ENCODE measurements at regions not wholly inside any gene's neighbourhood (a gene's known extent, or its start where the extent isn't known, plus 50 kb on each side); places are given as distances from the start of the nearest gene placed in this dataset.

GRCh38 chr6:150651808-150652470 is 52.3 kb downstream of the PLEKHG1 start:
- TF ChIP-seq CTCF (IDR thresholded peaks at IDR 0.05) (no peak), EP300 (IDR thresholded peaks at IDR 0.05) (no peak), POLR2A (IDR thresholded peaks at IDR 0.05) (no peak)
- H3K4me3 ChIP-seq = no peak overlapping the region
- no peaks in the 10 kb centered on the region for H3K36me3 ChIP-seq
- H3K27me3 ChIP-seq = no peaks in the 10 kb centered on the region
- no peaks in the 10 kb centered on the region for H3K4me1 ChIP-seq
- no peak overlapping the region for H3K27ac ChIP-seq
- WGBS, 2 donors = 89 to 93% methylated on average over 6 of the region's 6 CpGs
- no peaks in the 10 kb centered on the region for H3K9me3 ChIP-seq
- DNase-seq (ENCODE audit: low spot score in 2 of 2) = no peak

DNA sequence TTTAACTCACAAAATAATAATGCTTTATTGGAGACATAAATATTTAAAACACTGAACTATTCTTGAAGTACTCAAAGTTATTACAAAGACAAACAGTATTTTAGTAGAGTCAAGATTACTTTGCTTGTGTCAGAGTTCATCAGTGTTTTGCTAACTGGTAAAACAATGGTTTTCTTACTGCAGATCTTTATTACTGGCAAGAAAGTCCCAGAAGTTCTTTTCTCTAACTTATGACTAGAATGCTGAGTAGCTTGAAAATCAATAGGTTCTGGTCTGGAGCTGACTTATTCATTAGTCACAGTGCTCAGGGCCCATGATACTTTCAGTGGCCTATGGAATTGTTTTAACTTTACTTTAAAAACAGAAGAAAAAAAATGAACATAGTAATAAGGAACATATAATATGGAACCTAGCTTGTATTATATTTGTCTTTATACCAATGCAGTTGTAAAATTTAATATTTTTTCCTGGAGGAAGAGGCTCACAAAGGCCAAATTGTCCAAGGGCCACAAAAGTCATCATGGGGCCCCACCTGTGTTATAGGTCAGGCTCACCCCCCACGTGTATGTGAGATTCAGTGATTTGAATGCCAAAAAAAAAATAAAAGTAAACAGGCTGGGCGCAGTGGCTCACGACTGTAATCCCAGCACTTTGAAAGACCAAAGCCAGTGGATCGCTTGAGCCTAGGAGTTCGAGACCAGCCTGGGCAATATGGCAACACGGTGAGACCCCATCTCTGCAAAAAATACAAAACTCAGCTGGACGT is 53.3 kb downstream of the PLEKHG1 start:
- TF ChIP-seq CTCF (IDR thresholded peaks at IDR 0.05) (no peak), EP300 (IDR thresholded peaks at IDR 0.05) (no peak), POLR2A (IDR thresholded peaks at IDR 0.05) (no peak)
- no peaks in the 10 kb centered on the region for H3K4me1 ChIP-seq
- WGBS, 2 donors = 78 to 89% methylated on average over 7 of the region's 7 CpGs

GRCh38 chr6:150654608-150655007 is 54.9 kb downstream of the PLEKHG1 start:
- 84 to 86% methylated on average over 3 of the region's 3 CpGs for WGBS, 2 donors
- no peak overlapping the region for H3K27ac ChIP-seq

More for the DNA sequence above, 53.3 kb downstream of the PLEKHG1 start:
- Histone ChIP-seq H3K4me3 (no peak overlapping the region), H3K27me3 (no peaks in the 10 kb centered on the region), H3K9me3 (no peaks in the 10 kb centered on the region), H3K36me3 (no peaks in the 10 kb centered on the region), H3K27ac (no peak overlapping the region)
- DNase-seq (ENCODE audit: low spot score in 2 of 2) = no peak

GRCh38 chr6:150656156-150656555 is 56.5 kb downstream of the PLEKHG1 start:
- no peak overlapping the region for H3K4me3 ChIP-seq
- 71 to 76% methylated on average over 1 of the region's 1 CpG for WGBS, 2 donors
- TF ChIP-seq CTCF (IDR thresholded peaks at IDR 0.05) = no peak
- no peak for TF ChIP-seq EP300 (IDR thresholded peaks at IDR 0.05)
- no peak for TF ChIP-seq POLR2A (IDR thresholded peaks at IDR 0.05)

More at GRCh38 chr6:150654608-150655007, 54.9 kb downstream of the PLEKHG1 start:
- Histone ChIP-seq H3K4me1 (no peaks in the 10 kb centered on the region), H3K27me3 (no peaks in the 10 kb centered on the region), H3K36me3 (no peaks in the 10 kb centered on the region), H3K9me3 (no peaks in the 10 kb centered on the region), H3K4me3 (no peak overlapping the region)
- TF ChIP-seq EP300 (IDR thresholded peaks at IDR 0.05) (no peak), CTCF (IDR thresholded peaks at IDR 0.05) (no peak), POLR2A (IDR thresholded peaks at IDR 0.05) (no peak)
- no peak for DNase-seq (ENCODE audit: low spot score in 2 of 2)

DNA sequence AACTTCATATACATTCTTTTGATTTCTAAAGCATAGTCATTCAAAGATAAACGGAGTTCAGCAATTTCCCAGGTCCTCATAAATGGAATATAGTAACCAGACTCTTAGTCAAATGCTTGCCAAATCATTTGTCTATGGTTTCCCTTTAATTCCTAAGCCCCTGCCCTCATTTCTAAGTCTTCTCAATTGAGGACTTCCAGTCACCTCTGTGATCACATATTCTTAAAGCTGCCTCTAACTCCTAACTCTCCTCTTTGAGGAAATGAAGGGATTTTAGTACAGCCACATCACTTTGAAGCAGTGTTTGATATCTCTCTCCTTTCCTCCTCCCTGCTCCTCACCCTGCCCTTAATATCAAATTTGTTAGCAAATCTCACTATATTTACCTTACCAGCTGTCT is 58.7 kb downstream of the PLEKHG1 start:
- 80 to 81% methylated on average over 1 of the region's 1 CpG for WGBS, 2 donors

More at GRCh38 chr6:150656156-150656555, 56.5 kb downstream of the PLEKHG1 start:
- Histone ChIP-seq H3K27me3 (no peaks in the 10 kb centered on the region), H3K27ac (no peak overlapping the region), H3K9me3 (no peaks in the 10 kb centered on the region), H3K4me1 (no peaks in the 10 kb centered on the region), H3K36me3 (no peaks in the 10 kb centered on the region)
- DNase-seq (ENCODE audit: low spot score in 2 of 2) = no peak

More for the DNA sequence above, 58.7 kb downstream of the PLEKHG1 start:
- Histone ChIP-seq H3K27me3 (no peaks in the 10 kb centered on the region), H3K36me3 (no peaks in the 10 kb centered on the region), H3K4me1 (no peaks in the 10 kb centered on the region), H3K9me3 (no peaks in the 10 kb centered on the region), H3K4me3 (no peak overlapping the region), H3K27ac (no peak overlapping the region)
- no peak for DNase-seq (ENCODE audit: low spot score in 2 of 2)
- TF ChIP-seq EP300 (IDR thresholded peaks at IDR 0.05) = no peak
- no peak for TF ChIP-seq POLR2A (IDR thresholded peaks at IDR 0.05)
- no peak for TF ChIP-seq CTCF (IDR thresholded peaks at IDR 0.05)
